H4 (cell line): ENCODE measurements at regions not wholly inside any gene's neighbourhood (a gene's known extent, or its start where the extent isn't known, plus 50 kb on each side); places are given as distances from the start of the nearest gene placed in this dataset.
A peak's percentile ranks its signal among the peaks of the same experiment; 100 is the strongest.
"Not testable (repeated sequence)": the region's sequence is repeated elsewhere in the genome, so short reads cannot be mapped to it uniquely, and the experiment has no call there.

ENCODE experiments used
- DNase-seq: peaks from one replicate; pipeline ENCODE4 v3.0.0-alpha.2; 2015; ENCODE audit warnings: low spot score

DNA sequence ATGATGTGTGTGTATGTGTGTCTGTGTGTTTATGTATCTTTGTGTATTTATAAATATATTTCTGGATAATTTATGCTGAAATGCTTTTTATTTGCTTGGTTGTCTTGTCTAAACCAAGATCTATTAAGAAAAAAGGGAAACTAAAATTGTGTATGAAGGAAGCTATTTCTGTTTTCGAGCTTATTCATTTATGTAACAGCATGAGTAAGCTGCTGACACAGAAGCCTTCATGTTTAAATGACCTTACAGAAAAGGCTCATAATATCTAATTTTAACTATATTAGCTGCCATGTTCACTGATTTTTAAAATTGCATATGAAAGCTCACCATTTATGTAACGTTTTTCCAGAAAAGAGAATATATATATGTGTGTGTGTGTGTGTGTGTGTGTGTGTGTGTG, 392.8 kb downstream of the PTH2R start:
- DNase-seq, result no peak

DNA sequence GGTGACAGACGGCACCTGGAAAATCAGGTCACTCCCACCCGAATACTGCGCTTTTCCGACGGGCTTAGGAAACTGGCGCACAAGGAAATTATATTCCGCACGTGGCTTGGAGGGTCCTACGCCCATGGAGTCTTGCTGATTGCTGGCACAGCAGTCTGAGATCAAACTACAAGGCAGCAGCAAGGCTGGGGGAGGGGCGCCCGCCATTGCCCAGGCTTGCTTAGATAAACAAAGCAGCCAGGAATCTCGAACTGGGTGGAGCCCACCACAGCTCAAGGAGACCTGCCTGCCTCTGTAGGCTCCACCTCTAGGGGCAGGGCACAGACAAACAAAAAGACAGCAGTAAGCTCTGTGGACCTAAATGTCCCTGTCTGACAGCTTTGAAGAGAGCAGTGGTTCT, 394.3 kb downstream of the PTH2R start:
- not testable (repeated sequence) for DNase-seq

DNA sequence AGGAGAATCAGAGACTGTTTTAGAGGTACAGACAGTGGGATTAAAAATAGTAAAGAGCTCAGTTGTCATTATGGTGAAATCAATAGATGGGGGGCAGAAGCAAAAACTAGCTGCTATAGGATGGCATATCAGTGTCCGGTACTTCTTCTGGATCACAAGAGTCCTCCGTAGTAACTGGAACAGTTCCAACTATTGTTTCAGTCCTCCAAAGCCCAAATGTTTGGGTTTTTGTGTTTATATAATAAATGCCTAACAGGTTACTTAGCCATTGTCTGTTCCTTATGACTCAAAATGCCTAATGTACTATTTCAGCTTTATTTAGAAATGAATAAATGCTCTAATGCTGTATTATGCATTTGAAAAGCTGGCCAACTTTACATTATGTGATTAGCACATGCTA, 401.2 kb downstream of the PTH2R start:
- peak; percentile 10 for DNase-seq

DNA sequence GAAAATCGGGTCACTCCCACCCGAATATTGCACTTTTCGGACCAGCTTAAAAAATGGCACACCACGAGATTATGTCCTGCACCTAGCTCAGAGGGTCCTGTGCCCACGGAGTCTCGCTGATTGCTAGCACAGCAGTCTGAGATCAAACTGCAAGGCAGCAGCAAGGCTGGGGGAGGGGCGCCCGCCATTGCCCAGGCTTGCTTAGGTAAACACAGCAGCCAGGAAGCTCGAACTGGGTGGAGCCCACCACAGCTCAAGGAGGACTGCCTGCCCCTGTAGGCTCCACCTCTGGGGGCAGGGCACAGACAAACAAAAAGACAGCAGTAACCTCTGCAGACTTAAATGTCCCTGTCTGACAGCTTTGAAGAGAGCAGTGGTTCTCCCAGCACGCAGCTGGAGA, 405.3 kb downstream of the PTH2R start:
- DNase-seq, result not testable (repeated sequence)

DNA sequence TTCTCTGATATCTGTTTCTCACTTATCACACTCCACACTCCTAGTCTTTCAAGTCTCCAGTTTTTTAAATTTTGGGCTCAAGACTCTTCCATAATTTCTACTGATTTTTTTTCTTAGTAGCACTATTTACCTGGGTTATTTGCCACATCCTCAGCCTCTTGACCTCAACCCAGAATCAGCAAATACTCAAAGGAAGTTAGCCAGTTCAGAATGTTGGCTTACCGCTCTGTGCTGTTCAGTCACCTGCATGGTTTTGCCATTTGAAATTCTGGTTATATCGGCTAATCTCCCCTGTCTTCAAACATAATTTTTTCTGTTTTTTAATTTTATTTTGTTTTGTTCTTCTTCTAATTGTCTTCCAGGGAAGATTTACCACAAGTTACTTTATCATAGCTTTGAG, 412.6 kb downstream of the PTH2R start:
- no peak for DNase-seq

DNA sequence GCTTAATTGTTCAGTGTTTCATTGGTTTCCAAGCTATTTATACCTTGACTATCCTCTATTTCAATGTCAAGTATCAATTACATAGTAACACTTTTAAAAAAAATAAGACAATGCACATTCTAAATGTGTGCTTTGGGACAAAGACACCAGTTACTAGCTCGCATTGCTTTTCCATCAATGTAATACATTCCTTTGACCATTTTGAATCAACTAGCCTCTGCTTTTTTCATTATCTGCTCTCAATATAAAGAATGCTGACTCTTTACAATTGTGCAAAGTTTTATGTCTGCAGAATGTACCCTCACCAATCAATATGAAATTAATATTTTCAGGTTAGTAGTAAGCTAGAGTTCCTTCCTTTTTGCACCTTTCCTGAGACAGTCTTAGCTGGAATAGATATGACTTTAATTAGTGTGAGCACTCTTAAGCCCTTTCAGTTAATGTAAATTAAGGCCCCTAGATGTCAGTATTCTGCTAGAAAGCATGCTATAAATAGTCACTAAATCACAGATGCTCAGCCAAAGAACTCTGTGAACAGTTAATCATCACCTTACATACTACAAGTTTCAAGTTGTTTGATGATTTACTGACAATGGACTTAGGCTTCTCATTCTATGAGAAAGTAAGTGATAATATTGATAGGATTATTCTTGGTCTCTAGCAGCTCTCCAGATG, 413.6 kb downstream of the PTH2R start:
- DNase-seq, result no peak

DNA sequence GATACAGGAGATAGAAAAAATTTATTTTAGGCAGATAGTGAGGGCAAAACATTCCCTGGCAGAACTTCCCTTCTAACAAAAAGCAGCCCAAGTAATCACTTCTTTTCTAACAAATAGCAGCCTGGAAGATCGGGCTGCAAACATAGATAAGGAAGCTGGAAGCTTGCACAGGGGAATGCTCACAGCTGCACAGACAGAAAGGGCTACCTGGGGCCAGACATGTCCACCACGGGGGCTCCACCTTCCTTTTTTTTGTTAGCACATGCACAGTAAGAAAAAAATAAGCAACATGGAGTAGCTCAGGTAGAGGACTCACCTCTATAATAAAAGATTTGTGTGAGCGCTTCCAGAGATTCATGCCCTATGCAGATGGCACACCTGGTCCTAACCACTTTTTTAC, 420.5 kb downstream of the PTH2R start:
- DNase-seq, result no peak

DNA sequence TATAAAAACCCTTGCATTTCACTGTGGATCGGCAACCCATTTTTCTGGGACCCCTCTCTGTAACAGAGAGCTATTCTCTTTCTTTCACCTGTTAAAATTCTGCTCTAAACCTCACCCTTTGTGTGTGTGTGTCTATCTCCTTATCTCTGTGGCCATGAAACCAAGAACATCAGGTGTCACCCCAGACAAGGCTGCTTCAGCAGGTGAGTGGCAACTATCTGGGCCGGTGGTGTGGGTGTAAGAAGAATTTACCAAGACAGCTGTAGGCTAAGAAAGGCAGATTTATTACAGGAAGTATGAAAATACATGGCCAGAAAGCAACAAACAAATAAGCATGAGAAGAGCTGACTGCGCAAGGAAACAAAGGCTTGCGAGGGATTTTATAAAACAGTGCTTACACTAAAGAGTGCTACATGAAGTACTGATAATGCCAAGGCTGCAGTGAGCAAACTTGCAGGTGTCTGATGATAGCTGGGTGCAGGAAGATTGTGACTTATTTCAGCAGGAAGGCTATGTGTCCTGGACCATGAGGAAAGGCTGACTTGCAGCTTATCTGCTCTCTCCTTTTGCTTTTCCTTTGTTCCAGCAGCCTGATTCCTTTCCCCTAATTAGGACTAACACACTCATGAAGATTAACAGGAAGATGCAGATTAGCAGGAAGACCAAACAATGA, 421.1 kb downstream of the PTH2R start:
- DNase-seq, result no peak

DNA sequence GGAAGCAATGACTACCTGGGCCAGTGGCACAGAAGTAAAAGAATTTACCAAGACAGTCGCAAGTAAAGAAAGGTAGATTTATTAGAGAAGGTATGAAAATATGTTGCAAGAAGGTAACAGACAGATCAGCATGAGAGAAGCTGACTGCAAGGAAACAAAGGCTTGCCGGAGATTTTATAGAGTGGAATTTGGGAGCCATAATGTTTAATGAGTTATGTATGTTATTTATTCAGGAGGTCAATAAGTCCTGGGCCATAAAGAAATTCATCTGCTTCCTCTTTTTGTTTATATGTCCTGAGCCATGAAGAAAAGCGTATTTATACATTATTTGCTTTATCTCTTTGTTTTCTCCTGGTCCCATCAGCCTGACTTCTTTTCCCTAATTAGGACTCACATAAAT, 423.6 kb downstream of the PTH2R start:
- no peak for DNase-seq

DNA sequence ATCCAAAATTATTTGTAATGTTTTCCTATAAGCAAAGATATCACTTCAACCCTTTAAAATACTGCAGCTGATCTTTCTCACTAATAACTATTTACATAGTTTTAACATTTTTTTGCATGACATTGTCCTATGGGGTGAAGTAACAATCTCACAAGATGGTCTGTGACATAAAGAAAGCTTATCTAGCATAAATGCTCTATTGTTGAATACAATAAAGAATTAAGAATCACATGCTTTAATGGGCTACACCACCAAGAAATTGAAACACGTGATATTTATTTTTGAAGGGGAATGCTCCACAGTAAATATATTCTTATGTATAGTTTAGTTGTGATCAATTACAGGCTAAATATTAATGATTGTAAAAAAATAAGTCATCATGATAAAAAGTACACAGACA, 441.1 kb downstream of the PTH2R start:
- no peak for DNase-seq

DNA sequence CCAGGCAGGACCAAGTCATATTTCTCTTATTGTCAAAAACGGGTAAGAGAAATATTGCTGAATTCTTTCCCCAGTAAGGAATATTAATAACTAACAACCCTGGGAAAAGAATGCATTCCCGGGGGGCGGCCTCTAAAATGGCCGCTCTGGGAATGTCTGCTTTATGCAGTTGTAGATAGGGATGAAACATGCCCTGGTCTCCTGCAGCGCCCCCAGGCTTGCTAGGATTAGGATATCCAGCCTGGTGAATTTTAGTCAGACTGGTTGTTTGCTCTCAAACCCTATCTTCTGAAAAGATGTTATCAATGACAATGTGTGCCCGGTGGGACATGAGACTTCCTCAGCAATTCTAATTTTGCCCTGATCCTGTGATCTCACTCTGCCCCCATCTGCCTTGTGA, 448.1 kb downstream of the PTH2R start:
- no peak for DNase-seq

DNA sequence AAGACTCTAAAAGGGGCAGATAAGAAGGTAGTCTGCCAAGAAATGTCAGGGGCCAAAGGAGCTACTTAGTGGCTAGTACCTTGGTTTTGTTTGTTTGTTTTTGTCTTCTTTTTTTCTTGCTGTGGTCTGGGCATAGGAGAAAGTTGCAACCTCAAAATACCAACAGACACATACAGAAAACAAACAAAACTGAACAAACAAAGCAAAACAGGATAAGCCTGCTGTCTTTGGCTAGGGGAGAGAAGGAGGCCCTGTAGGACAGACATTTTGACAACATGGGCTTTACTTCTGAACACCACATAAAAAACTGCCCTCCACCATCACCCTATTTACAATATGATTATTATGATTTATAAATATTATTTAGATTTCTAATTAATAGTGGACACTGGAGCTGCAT, 460.8 kb downstream of the PTH2R start:
- DNase-seq, result no peak

DNA sequence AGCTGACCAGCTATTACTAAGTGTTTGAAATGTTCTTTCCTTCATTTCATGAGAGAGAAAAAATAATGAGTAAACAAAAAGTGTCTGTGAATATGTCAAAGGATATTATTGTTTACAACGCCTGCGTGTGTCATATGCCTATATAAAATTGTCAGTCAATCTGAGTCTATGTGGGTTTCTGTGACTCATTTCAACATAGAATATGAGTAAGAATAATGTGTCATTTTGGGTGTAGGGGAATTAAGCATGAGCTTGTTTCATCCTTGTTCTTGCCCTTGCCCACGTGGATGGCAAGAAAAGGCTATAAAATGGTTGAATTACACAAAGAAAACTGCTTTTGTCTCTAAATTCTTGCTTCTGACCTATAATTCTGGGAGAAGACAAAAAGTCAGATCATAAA, 466.0 kb downstream of the PTH2R start:
- DNase-seq, result no peak

DNA sequence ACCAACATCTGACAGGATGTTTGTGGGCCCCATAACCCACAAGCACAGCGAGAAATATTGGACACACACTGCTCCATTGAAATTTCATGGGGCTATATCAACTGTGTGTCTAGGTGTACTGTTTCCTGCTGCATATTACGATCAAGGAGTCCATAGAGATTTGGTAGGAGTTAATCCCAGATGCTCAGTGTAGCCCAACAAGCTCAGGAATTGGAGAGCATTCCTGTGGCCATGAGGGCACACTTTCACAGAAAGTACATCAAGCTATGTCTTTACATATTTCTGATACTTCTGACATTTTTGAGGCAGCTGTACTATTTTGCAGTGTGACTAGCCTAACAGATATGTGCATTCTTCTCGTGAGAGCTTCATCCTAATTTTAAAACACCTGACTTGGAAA, 473.1 kb downstream of the PTH2R start:
- no peak for DNase-seq

DNA sequence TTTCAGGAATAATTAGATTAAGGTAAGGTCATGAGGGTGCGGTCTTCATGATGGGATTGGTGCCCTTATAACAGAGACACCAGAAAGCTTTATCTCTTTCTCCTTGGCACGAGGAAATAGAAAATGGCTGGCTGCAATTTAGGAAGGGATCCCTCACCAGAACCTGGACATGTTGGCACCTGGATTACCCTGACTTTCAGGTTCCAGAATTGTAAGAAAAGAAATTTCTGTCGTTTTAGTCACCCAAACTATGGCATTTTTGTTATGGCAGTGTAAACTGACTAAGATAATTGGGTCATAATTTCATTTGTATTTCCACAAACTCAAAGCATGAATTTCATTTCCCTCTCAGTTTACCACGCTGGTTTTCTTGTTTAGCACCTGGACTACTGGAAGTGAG, 473.6 kb downstream of the PTH2R start:
- DNase-seq, result no peak

DNA sequence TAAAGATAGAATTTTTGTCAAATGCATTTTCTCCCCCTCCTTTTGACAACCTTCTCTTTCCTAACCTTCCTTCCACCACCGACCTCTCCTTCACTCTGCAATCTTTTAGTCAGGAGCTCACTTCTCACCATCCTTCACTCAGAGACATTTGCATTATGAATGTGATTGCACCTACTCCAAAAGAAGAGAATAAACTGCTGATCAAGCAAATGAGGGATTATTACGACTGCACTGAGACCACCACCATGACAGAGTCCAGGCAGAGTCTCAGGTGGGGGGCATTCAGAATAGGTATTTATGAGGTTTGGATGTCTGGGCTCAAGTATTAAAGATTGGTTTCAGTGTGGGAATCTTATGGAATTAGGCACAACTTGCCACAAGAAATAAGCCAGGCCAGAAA, 483.9 kb downstream of the PTH2R start:
- DNase-seq, result no peak

DNA sequence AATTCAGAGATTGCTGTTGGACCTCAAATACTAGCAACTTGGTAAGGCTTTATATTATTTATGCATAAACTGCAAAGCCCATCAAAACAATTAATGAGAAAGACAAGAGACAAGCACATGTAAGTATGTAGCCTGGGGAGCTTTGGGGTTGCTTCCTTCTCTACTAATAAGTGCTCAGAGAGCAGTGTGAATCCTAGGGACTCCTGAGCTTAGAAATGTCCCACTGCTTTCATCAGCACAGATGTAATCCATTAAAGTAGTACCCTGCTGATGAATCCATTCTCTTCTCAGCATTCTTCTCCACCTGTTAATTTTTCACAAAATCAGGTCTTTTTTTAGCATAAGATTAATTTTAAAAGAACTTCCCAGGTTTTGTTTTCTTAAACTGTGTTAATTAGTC, 485.6 kb downstream of the PTH2R start:
- DNase-seq, result no peak

DNA sequence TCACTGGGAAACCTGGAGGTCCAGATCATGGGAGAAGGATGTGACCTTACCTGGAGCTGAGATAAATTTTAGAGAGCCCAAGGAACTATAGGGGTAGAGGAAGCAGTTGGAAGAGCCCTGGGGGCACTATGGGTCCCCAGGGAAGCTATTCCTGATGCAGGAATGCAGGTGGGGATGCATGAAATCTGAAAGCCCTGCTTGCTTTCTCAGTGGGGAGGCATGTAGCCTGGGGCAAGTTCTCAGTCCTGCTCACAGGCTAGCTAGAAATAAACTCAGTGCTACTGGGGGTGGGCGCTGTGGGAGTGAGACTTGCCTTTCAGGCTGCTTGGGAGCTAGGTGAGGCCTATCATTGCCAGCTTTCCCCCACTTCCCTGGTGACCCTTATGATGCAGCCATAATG, 499.7 kb downstream of the PTH2R start:
- DNase-seq, result no peak

DNA sequence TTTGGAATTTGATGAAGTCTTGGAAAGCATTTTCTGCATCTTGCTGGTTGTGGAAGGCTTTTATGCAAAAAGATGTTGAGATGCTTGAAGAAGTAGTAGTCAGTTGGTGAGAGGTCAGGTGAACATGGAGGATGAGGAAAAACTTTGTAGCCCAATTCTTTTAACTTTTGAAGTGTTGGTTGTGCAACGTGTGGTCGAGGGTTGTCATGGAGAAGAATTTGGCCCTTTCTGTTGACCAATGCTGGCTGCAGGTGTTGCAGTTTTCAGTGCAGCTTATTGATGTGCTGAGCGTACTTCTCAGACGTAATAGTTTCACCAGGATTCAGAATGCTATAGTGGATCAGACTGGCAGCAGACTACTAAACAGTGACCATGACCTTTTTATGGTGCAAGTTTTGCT, 508.4 kb upstream of the MAP2 start:
- DNase-seq, result no peak

DNA sequence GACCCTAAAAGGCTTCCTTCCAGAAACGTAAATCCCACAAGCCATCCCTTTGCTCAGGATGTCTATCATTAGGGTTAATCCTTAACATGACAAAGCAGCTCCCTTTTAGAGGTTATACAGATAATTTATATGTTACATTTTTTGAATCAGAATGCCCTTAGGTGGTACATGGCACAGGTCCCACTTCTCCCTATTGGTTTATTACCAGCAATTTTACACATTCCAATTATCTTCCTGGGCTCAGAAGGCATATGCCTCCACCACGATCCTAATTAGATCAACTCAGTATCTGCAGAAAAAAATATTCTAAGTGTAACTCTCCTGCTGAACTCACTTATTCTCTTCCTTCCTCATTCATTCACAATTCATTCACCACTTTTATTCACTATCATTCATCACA, 507.0 kb upstream of the MAP2 start:
- no peak for DNase-seq

DNA sequence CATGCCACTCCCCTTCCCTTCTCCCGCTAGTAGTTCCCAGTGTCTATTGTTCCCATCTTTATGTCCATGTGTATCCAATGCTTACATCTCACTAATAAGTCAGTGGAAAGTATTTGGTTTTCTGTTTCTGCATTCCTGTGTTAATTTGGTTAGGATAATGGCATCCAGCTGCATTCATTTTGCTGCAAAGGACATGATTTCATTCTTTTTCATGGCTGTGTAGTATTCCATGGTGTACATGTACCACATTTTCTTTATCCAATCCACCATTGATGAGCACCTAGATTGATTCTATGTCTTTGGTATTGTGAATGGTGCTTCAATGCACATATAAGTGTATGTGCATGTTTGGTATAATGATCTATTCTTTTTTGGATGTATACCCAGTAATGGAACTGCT, 502.5 kb upstream of the MAP2 start:
- not testable (repeated sequence) for DNase-seq

DNA sequence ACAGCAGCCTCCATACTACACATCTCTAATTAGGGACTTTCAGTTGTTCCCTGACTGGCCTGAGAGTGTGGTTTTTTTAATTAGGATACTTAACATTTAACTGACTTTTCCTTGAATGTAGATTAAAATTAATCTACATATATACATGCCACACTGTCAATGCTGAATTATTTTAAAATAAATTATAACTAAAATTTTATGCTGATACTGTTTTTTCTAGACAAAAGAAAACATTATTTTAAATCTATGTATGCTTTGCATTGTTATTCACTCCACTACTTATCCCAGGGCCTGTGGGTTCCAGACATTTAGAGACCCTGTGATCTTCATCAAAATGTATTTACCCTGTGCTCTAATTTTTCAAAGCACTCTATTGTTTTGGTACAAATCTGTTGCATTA, 496.0 kb upstream of the MAP2 start:
- no peak for DNase-seq

DNA sequence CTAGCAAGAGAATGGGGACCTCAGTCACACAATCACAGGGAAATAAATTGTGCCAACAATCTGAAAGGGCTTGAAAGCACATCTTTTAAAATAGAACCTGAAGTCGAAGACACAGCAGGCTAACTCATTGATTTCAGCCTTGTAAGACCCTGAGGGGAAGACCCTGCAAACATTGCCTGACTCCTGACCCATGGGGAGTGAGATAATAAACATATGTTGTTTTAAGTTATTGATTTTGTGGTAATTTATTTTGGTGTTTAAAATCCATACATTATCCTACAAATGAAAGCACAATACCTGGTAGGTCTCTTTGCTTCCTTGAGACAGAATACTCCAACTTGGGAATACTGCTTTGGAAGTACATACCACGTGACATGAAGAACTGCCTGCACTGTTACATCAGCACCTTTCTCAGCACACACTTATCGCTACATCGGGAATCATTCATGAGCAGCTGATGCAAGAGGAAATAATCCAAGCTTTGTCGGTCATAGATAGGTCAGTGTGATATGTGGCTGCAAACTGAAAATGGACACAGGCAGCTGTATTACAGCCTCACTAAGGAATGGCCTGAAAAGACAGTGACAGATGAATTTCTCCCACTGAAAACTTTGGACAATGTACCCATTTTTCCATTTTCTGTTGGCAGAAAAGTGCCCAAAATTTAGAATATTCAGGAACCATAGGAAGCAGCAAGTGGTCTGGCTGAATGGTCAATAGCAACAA, 494.5 kb upstream of the MAP2 start:
- peak; percentile 50 for DNase-seq
